Ovary (tissue), 7 donors: ENCODE measurements at regions not wholly inside any gene's neighbourhood (a gene's known extent, or its start where the extent isn't known, plus 50 kb on each side); places are given as distances from the start of the nearest gene placed in this dataset.

Source experiments
- DNase-seq, 5 donors: peaks; one replicate each; pipeline ENCODE4 v3.0.0-alpha.2; 2019 to 2020
- H3K27ac ChIP-seq, 2 donors: fragments of 200-600 bp; one replicate each; pipeline versions ENCODE4 v1.5.1 to v1.8.0; 2019 to 2022
- H3K27me3 ChIP-seq: fragments of 200-600 bp; one replicate; pipeline ENCODE4 v1.8.0; 2022
- H3K36me3 ChIP-seq: fragments of 200-600 bp; sonication (generic); one replicate; pipeline ENCODE4 v1.5.1; 2019
- H3K4me1 ChIP-seq: one replicate; pipeline ENCODE4 v1.8.1; 2013; ENCODE audit warnings: mild to moderate bottlenecking, moderate library complexity; ENCODE audit not compliant: insufficient read depth
- H3K4me3 ChIP-seq: fragments of 200-600 bp; sonication (generic); one replicate; pipeline ENCODE4 v1.5.1; 2017
- H3K9me3 ChIP-seq, 2 donors: fragments of 200-600 bp in 1 of 2; sonication (generic) in 1 of 2; one replicate each; pipeline versions ENCODE4 v1.5.1 to v1.8.1; 2013 to 2019; ENCODE audit warnings: mild to moderate bottlenecking in 1 of 2, moderate library complexity in 1 of 2
- EP300 ChIP-seq: sonication (generic); formaldehyde crosslinking; IDR thresholded peaks from one replicate; pipeline ENCODE4 v1.6.1; 2017; ENCODE audit warnings: antibody characterized with exemption
- POLR2A ChIP-seq: fragments of 450-650 bp; IDR thresholded peaks from one replicate; pipeline ENCODE4 v1.6.1; 2017; ENCODE audit warnings: antibody characterized with exemption, mild to moderate bottlenecking, moderate library complexity
- WGBS, 3 donors: extraction: QIAGEN DNeasy Blood & Tissue Kit in 1 of 3; methylation state at CpG; one replicate each; pipeline versions ENCODE4 v1.1.5 to v1.1.7; 2013 to 2017; 5-methylcytosine and 5-hydroxymethylcytosine counted together
- intact Hi-C, 4 donors: fragments of 100-400 bp; cut with DNase I; formaldehyde crosslinking; loops; one replicate each; pipeline versions ENCODE4 v1.11.0 to v1.15.1; 2022 to 2023
- TF ChIP-seq, protein P1 (sequence below), 3 donors: fragments of 450-650 bp in 2 of 3; fragments of 200-600 bp in 1 of 3; IDR thresholded peaks; one replicate each; pipeline versions ENCODE4 v1.5.1 to v1.8.0; 2016 to 2022; ENCODE audit warnings: antibody characterized with exemption in 3 of 3, mild to moderate bottlenecking in 1 of 3
- donor health status: DM: no; HTN: no; CAD: no; lungs with moderate emphysema.
- donor health status: DM: no; HTN: no; CAD: no.
- donor health status: Bipolar disorder and iron deficiency.
- donor health status: DM: no; HTN: no; CAD: no.
- donor health status: DM: yes; HTN: yes; CAD: no.

DNA sequence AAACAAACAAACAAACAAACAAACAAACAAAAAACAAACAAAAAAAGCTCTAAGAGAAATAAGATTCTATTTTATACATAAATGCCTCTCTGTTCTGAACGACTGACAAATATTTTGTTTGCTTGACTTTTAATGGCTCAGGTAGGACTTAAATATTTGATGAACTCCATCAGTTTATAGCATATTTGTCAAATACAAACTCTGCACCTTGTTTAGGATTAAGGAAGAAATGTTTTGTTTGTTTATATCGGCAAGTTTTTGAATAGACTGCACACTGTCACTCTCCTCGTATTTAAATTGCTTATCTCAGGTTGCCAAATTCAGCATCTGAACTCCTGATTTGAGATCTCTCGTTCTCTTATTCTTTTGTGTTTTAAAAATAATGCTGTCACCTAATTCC lies 1499.7 kb upstream of the SLC10A2 start:
- intact Hi-C loops, result no loop called here
- Histone ChIP-seq H3K27ac (no peak overlapping the region), H3K27me3 (no peaks in the 10 kb centered on the region), H3K9me3 (no peaks in the 10 kb centered on the region), H3K4me1 (no peaks in the 10 kb centered on the region), H3K36me3 (no peaks in the 10 kb centered on the region), H3K4me3 (no peak overlapping the region)
- 81 to 90% (median 84%) methylated on average over 4 of the region's 4 CpGs for WGBS, 3 donors
- TF ChIP-seq, protein P1, sequence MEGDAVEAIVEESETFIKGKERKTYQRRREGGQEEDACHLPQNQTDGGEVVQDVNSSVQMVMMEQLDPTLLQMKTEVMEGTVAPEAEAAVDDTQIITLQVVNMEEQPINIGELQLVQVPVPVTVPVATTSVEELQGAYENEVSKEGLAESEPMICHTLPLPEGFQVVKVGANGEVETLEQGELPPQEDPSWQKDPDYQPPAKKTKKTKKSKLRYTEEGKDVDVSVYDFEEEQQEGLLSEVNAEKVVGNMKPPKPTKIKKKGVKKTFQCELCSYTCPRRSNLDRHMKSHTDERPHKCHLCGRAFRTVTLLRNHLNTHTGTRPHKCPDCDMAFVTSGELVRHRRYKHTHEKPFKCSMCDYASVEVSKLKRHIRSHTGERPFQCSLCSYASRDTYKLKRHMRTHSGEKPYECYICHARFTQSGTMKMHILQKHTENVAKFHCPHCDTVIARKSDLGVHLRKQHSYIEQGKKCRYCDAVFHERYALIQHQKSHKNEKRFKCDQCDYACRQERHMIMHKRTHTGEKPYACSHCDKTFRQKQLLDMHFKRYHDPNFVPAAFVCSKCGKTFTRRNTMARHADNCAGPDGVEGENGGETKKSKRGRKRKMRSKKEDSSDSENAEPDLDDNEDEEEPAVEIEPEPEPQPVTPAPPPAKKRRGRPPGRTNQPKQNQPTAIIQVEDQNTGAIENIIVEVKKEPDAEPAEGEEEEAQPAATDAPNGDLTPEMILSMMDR (IDR thresholded peaks at IDR 0.05), result no peak
- no peak for TF ChIP-seq EP300
- TF ChIP-seq POLR2A, result no peak
- DNase-seq, result no peak

DNA sequence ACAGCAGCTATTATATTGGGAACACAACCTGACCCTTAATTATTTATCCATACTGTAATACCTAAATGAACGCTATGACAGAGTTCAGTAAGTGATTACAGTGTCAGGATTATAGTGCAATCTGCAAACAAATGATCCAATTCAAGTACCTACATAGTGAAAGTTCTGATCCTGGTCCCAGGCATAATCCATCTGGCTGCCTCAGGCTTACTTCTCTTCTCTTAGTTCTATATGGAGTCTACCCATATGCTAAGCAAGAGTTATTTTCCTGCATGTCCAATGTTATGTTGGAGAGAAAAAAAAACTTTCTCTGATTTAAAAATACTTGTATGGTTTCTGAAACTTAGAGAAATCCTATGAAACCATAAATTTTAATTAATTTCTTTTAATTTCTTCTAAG lies 1487.7 kb upstream of the SLC10A2 start:
- H3K4me1 ChIP-seq, result no peaks in the 10 kb centered on the region
- TF ChIP-seq EP300 (no peak), POLR2A (no peak)
- TF ChIP-seq, protein P1 (IDR thresholded peaks at IDR 0.05), result no peak
- WGBS, 3 donors, result 51 to 80% (median 59%) methylated on average over 1 of the region's 1 CpG
- no peak for DNase-seq
- H3K9me3 ChIP-seq, result no peaks in the 10 kb centered on the region
- intact Hi-C loops, result no loop called here
- no peaks in the 10 kb centered on the region for H3K36me3 ChIP-seq
- no peaks in the 10 kb centered on the region for H3K27me3 ChIP-seq
- H3K4me3 ChIP-seq, result no peak overlapping the region
- no peak overlapping the region for H3K27ac ChIP-seq

DNA sequence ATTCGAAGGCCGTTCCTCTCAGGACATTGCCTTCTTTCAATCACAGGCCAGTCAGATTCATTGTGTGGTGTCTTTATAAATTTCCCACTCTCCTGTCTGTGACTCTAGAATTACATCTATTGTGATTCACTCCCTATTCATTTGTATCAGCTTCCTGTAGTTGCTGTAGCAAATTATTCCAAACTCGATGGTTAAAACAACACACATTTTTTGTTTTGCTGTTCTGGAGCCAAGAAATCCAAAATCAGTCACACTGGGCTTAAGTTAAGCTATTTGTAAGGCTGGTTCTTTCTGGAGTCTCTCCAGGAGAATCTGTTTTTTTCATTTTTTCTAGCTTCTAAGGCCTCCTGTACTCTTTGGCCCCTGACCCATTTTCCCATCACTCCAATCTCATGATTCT lies 1487.0 kb upstream of the SLC10A2 start:
- TF ChIP-seq POLR2A (no peak), EP300 (no peak)
- TF ChIP-seq, protein P1 (IDR thresholded peaks at IDR 0.05), result no peak
- no peak overlapping the region for H3K4me3 ChIP-seq
- H3K27me3 ChIP-seq, result no peaks in the 10 kb centered on the region
- no peak overlapping the region for H3K27ac ChIP-seq
- H3K36me3 ChIP-seq, result no peaks in the 10 kb centered on the region
- 53 to 59% (median 53%) methylated on average over 3 of the region's 3 CpGs for WGBS, 3 donors
- no peaks in the 10 kb centered on the region for H3K4me1 ChIP-seq
- intact Hi-C loops, result no loop called here
- no peak for DNase-seq
- H3K9me3 ChIP-seq, result no peaks in the 10 kb centered on the region

DNA sequence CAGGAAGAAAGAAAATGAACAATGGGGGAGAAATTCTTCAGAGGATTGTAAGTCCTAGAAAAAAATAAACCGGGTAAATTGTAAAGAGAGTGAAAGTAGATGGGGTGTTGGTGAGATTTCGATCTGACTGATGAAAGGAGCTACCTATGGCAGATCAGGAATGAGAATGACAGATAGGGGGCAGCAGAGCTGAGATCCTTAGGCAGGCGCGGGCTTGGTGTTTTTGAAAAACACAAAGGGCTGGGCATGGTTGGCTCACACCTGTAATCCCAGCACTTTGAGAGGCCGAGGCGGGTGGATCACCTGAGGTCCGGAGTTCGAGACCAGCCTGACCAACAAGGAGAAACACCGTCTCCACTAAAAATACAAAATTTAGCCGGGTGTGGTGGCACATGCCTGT lies 1468.6 kb upstream of the SLC10A2 start:
- H3K4me1 ChIP-seq, result no peaks in the 10 kb centered on the region
- intact Hi-C loops, result no loop called here
- H3K4me3 ChIP-seq, result no peak overlapping the region
- no peak for DNase-seq
- H3K27ac ChIP-seq, result no peak overlapping the region
- WGBS, 3 donors, result 92 to 93% (median 93%) methylated on average over 10 of the region's 10 CpGs
- H3K36me3 ChIP-seq, result no peaks in the 10 kb centered on the region
- H3K9me3 ChIP-seq, result no peaks in the 10 kb centered on the region
- no peaks in the 10 kb centered on the region for H3K27me3 ChIP-seq
- TF ChIP-seq POLR2A (no peak), EP300 (no peak)
- TF ChIP-seq, protein P1 (IDR thresholded peaks at IDR 0.05), result no peak

DNA sequence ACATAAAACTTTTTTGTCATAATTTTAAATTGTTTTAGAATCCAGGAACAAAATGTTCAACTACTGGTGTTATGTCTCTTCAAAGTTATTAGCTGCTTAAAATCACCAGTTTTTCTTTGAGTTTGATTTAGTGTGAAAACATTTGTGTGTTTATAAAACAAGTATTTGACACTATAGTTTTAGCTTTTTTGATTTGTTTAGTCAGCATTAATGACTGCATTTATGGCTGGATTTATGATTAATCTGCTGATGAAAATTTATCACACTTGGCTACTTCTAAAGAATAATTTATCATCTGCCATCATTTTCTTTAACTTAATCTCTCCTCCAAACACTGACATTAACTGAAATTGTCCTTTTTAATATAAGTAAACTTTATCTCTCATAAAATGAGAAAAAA lies 1465.9 kb upstream of the SLC10A2 start:
- no peaks in the 10 kb centered on the region for H3K4me1 ChIP-seq
- TF ChIP-seq EP300 (no peak), POLR2A (no peak)
- TF ChIP-seq, protein P1 (IDR thresholded peaks at IDR 0.05), result no peak
- no peaks in the 10 kb centered on the region for H3K9me3 ChIP-seq
- no peak overlapping the region for H3K27ac ChIP-seq
- H3K4me3 ChIP-seq, result no peak overlapping the region
- DNase-seq, result no peak
- intact Hi-C loops, result no loop called here
- no peaks in the 10 kb centered on the region for H3K36me3 ChIP-seq
- no peaks in the 10 kb centered on the region for H3K27me3 ChIP-seq
